PFSK-1 (cell line): ENCODE measurements at regions not wholly inside any gene's neighbourhood (a gene's known extent, or its start where the extent isn't known, plus 50 kb on each side); places are given as distances from the start of the nearest gene placed in this dataset.

ENCODE experiments used
- POLR2AphosphoS5 ChIP-seq: IDR thresholded peaks from 2 replicates; pipeline ENCODE4 v1.6.1; 2012; ENCODE audit warnings: low read depth, mild to moderate bottlenecking, control low read depth, low read length, moderate library complexity
- SIN3A ChIP-seq: IDR thresholded peaks from 2 replicates; pipeline ENCODE4 v1.6.1; 2012; ENCODE audit warnings: mild to moderate bottlenecking, low read length, moderate library complexity, borderline replicate concordance; ENCODE audit not compliant: insufficient read depth
- TAF1 ChIP-seq: IDR thresholded peaks from 2 replicates; pipeline ENCODE4 v1.6.1; 2012; ENCODE audit warnings: low read length, control low read depth, borderline replicate concordance; ENCODE audit not compliant: insufficient read depth

- TF ChIP-seq TAF1: no peak
- TF ChIP-seq SIN3A: no peak
- no peak for TF ChIP-seq POLR2AphosphoS5
These were observed 341.4 kb downstream of the SLC4A3 start for GRCh38 chr2:219968685-219969345.
